ENCODE measurements at regions not wholly inside any gene's neighbourhood (a gene's known extent, or its start where the extent isn't known, plus 50 kb on each side); places are given as distances from the start of the nearest gene placed in this dataset.

- Mint-ChIP-seq H3K36me3 (no peaks in the 10 kb centered on the region), H3K4me1 (peaks cover 5% of the 10 kb centered on the region), H3K27ac (no peak overlapping the region), H3K4me3 (no peak overlapping the region), H3K9me3 (peaks cover 6% of the 10 kb centered on the region), H3K27me3 (ENCODE audit: low read depth) (no peaks in the 10 kb centered on the region)
- no peak for DNase-seq (ENCODE audit: low spot score in 2 of 2, unreplicated experiment in 2 of 2)
- TF ChIP-seq, protein P1, sequence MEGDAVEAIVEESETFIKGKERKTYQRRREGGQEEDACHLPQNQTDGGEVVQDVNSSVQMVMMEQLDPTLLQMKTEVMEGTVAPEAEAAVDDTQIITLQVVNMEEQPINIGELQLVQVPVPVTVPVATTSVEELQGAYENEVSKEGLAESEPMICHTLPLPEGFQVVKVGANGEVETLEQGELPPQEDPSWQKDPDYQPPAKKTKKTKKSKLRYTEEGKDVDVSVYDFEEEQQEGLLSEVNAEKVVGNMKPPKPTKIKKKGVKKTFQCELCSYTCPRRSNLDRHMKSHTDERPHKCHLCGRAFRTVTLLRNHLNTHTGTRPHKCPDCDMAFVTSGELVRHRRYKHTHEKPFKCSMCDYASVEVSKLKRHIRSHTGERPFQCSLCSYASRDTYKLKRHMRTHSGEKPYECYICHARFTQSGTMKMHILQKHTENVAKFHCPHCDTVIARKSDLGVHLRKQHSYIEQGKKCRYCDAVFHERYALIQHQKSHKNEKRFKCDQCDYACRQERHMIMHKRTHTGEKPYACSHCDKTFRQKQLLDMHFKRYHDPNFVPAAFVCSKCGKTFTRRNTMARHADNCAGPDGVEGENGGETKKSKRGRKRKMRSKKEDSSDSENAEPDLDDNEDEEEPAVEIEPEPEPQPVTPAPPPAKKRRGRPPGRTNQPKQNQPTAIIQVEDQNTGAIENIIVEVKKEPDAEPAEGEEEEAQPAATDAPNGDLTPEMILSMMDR (IDR thresholded peaks at IDR 0.05; ENCODE audit: unreplicated experiment): no peak
Observed at GRCh38 chr2:57947398-57947797, 99.2 kb upstream of the VRK2 start.

DNA sequence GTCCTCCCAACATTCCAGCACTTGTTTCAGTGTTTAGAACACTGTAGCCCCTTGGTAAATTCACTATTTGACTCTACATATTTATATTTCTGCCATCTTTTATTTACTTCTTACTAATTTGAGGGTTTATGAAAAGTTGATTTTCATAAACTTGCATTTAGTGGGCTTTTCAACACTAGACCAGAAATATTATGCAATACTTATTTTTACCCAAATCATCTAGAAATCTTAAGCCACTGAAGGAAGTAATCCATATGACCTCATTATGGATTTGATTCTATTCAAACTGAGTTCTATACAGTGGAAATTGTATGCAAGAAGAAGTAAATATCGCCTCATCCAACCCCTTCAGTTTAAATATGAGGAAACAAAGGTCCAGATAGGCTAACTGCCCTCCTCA is 92.6 kb upstream of the VRK2 start:
- H3K9me3 Mint-ChIP-seq: peaks cover 9% of the 10 kb centered on the region

GRCh38 chr2:57957238-57957637 is 89.4 kb upstream of the VRK2 start:
- no peak overlapping the region for H3K27ac Mint-ChIP-seq
- peaks cover 3% of the 10 kb centered on the region for H3K9me3 Mint-ChIP-seq
- H3K4me1 Mint-ChIP-seq: no peaks in the 10 kb centered on the region
- no peak for DNase-seq (ENCODE audit: low spot score in 2 of 2, unreplicated experiment in 2 of 2)
- H3K36me3 Mint-ChIP-seq: no peaks in the 10 kb centered on the region
- no peak overlapping the region for H3K4me3 Mint-ChIP-seq
- H3K27me3 Mint-ChIP-seq (ENCODE audit: low read depth): no peaks in the 10 kb centered on the region
- TF ChIP-seq, protein P1 (IDR thresholded peaks at IDR 0.05; ENCODE audit: unreplicated experiment): no peak

More for the DNA sequence above, 92.6 kb upstream of the VRK2 start:
- no peak for DNase-seq (ENCODE audit: low spot score in 2 of 2, unreplicated experiment in 2 of 2)
- Mint-ChIP-seq H3K27me3 (ENCODE audit: low read depth) (no peaks in the 10 kb centered on the region), H3K27ac (no peak overlapping the region), H3K4me1 (no peaks in the 10 kb centered on the region), H3K4me3 (no peak overlapping the region), H3K36me3 (no peaks in the 10 kb centered on the region)
- TF ChIP-seq, protein P1 (IDR thresholded peaks at IDR 0.05; ENCODE audit: unreplicated experiment): no peak

- Mint-ChIP-seq H3K27ac (no peak overlapping the region), H3K9me3 (peaks cover 3% of the 10 kb centered on the region), H3K27me3 (ENCODE audit: low read depth) (no peaks in the 10 kb centered on the region), H3K36me3 (no peaks in the 10 kb centered on the region), H3K4me1 (no peaks in the 10 kb centered on the region), H3K4me3 (no peak overlapping the region)
- no peak for DNase-seq (ENCODE audit: low spot score in 2 of 2, unreplicated experiment in 2 of 2)
- TF ChIP-seq, protein P1 (IDR thresholded peaks at IDR 0.05; ENCODE audit: unreplicated experiment): no peak
Observed at GRCh38 chr2:57959390-57959789, 87.2 kb upstream of the VRK2 start.

DNA sequence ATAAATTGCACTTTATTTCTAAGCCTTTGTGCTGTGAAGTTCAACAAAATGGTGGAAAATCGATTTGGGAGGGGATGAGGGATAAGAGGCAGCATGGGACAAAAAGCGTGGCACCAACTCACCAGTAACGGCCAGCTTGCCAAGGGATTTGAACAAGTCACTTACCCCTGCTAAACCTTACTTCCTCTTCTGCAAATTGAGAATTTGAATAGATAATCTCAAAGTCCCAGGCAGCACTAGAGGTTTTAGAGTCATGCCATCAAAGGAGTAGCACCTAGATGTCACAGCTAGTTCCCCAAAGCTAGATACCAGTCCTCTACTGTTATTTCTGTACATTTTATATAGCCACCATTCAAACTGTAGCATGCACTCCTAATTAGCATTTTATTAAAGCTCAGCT is 83.7 kb upstream of the VRK2 start:
- no peak for DNase-seq (ENCODE audit: low spot score in 2 of 2, unreplicated experiment in 2 of 2)
- Mint-ChIP-seq H3K4me1 (no peaks in the 10 kb centered on the region), H3K4me3 (no peak overlapping the region), H3K36me3 (no peaks in the 10 kb centered on the region), H3K27me3 (ENCODE audit: low read depth) (no peaks in the 10 kb centered on the region), H3K27ac (no peak overlapping the region), H3K9me3 (no peaks in the 10 kb centered on the region)
- TF ChIP-seq, protein P1 (IDR thresholded peaks at IDR 0.05; ENCODE audit: unreplicated experiment): no peak

GRCh38 chr2:57965219-57965618 is 81.4 kb upstream of the VRK2 start:
- H3K27ac Mint-ChIP-seq: no peak overlapping the region
- H3K27me3 Mint-ChIP-seq (ENCODE audit: low read depth): no peaks in the 10 kb centered on the region
- TF ChIP-seq, protein P1 (IDR thresholded peaks at IDR 0.05; ENCODE audit: unreplicated experiment): no peak
- H3K36me3 Mint-ChIP-seq: no peaks in the 10 kb centered on the region
- no peak overlapping the region for H3K4me3 Mint-ChIP-seq
- H3K4me1 Mint-ChIP-seq: no peaks in the 10 kb centered on the region
- no peak for DNase-seq (ENCODE audit: low spot score in 2 of 2, unreplicated experiment in 2 of 2)
- H3K9me3 Mint-ChIP-seq: no peaks in the 10 kb centered on the region
